ENCODE measurements at regions not wholly inside any gene's neighbourhood (a gene's known extent, or its start where the extent isn't known, plus 50 kb on each side); places are given as distances from the start of the nearest gene placed in this dataset.

GRCh38 chr6:87935196-87935595, 112.4 kb upstream of the SPACA1 start:
- DNase-seq, result no peak

- no peak for DNase-seq
These were observed 115.3 kb upstream of the SPACA1 start for GRCh38 chr6:87932361-87932760.

GRCh38 chr6:87929843-87930288, 117.8 kb upstream of the SPACA1 start:
- peak; percentile 89 for DNase-seq

- DNase-seq, result no peak
These were observed 121.0 kb upstream of the SPACA1 start for GRCh38 chr6:87926687-87927086.

DNA sequence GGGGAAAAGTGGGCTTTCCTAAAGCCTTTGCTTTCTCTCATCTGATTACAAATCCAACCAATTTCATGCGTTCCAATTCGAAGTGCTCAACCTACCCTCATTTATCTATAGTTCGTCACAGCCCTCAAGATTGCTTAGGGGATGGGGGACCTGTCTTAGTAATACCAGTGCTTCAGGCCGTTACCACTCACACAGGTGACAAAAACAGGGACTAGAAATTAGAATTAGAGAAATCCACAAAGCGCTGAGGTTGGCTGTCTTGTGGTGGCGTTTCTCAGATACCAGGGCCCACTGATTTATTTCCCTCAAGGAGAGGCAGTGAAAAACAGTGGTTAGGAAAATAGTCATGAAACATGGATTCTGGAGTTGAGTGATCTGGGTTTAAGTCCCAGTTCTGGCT, 121.6 kb upstream of the SPACA1 start:
- DNase-seq, result no peak

DNA sequence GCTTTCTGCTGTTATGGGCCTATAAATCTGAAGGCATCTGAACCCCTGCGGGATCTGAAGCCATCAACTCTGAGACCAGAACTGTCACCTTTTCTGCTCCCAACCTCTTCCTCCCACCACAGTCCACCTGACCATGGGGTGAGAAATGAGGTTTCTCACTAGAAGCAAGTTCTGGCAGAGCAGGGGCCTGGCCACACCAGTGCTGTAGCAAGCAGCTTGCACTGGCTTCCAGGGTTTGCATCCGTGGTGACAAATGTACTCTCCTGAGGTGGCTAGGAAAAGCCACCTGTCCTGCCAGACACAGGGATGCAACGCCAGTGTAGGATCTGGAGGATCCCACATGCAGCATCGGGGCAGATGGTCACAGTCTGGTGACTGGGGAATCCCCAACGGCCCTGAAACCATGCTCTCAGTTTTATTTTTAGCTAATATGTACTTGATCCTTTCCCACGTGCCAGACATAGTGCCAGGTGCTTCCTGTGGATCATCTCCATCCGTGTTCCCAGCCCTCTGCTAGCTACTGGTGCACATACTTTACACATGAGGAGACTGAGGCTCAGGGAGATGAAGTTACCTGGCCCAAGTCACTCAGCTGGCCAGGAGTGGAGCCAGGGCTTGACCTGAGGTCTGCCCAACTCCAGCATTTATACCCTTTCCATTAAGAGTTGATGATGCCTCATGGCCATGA, 122.1 kb upstream of the SPACA1 start:
- DNase-seq, result no peak

GRCh38 chr6:87923389-87924050, 124.1 kb upstream of the SPACA1 start:
- no peak for DNase-seq

DNA sequence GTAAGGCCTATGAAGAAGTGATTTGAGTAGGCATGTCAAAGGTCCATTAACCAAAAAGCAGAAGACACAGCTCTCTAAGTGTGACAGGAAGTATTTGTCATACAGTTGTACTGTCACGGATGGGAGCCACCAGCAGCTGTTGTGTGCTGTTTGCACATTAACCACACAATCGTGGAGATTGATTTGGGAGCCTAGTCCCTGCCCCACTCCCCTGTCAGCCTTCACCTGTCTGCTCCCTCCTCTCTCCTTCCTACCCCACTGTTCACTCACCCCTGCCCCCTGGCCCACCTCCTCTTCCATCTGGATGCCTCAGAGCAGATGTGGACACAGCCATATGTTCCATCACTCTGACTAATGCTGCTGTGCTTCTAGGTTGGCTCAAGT, 124.7 kb upstream of the SPACA1 start:
- no peak for DNase-seq

DNA sequence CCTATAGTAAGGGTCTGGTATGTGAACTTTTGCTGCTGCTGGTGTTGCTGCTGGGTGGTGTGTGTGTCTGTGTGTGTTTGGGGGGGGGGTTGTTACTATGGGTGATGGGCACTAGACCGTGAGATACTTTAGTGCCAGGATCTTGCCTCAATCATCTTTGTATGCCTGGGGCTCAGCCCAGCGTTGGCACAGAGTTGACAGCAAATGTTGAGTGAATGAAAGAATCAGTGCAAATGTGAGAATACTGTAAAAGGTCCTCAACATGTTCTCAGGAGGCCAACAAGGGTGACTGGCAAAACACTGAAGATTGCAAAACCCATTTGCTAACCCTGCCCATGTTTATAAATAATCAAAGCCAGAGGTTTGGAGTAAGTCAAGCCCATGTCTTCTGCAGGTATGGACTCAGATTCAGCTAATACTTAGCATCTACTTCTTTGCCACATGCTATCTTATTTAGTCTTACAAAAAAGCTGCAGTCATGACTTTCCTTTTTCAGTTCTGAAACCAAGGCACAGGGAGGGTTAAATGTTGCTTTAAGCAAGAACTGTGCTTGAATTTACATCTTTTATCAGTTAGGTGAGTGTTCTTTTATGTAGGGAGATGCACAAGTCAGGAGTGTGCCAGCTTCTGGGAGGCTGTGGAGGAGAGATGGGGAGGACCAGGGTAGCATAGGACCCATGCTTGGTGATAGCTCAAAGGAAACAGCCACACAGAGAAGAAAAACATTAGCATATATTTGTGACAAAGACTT, 125.3 kb upstream of the SPACA1 start:
- DNase-seq, result no peak

DNA sequence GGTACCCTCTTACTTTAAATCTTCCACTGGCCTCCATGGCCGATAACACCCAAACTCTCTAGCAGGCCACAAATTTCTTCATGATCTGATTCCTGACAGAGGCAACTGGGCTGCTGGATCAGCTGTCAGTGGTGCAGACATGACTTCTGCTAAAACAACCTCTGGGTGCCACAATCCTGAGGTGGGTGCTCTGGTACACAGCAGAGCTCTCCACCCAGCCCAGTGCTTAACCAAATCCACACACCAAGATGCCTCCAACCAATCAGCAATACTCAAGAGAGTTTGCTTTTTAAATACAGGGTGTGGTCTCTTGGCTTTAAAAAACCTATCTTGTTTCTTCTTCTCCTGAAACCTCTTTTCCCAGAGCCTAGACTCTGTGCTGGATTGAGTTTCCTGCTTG, 126.6 kb upstream of the SPACA1 start:
- DNase-seq, result no peak

GRCh38 chr6:87920245-87920644, 127.4 kb upstream of the SPACA1 start:
- no peak for DNase-seq

DNA sequence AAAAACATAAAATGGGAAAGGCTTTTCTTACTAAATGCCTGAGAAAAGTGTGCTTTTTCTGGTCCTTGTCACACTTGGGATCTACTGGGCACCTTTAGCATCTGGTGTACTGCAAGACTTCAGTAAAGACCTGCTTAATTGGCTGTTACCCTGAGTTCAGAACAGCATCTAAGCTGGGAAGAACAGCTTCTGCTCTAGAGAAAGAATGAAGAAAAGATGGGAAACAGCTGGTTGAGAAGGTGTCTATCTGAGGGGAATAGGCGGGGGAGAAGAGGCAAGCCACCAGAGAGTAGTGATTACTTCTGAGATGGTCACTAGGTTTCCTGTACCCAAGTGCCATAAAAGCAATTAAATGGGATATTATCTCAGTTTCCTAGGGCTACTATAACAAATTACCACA, 128.2 kb upstream of the SPACA1 start:
- no peak for DNase-seq

DNA sequence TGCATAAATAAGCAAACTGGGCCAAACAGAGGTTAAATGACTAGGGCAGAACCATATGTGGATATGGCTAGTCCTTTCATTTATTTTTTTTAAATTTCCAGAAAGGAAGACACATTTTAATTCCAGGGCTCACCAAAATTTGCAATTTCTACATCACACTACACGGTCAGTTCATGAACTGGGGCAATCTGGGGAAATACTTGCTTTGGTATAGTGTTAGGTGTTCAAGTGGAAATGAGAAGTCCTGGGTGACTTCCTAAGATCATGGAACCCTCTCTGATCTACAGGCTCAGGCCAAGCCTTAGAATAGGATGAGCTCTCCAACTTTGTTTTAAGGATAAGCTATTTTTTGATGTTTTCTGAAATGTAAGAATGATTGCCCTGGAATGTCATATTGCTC, 128.6 kb upstream of the SPACA1 start:
- no peak for DNase-seq

DNA sequence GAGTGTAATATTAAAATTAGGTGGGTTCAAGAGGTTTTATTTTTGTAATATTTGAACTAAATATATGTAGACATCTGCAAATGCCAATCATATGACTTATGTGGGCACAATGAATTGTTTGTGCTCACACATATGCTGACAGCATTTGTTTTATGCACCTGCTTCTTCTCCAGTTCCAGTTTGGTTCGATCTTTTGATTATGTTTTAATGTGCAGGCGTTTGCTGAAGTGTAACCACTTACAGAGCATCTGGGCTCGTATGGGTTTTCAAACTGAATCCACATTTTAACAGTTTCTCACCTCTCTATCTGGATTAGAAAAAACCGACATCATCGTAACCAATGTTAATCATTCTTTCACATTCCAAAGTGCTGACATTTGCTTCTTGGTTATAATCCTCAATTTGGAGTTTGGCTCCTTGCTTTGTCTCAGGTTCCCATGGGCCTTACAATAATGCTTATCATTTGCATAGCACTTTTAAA, 129.1 kb upstream of the SPACA1 start:
- DNase-seq, result no peak

- DNase-seq, result no peak
These were observed 129.8 kb upstream of the SPACA1 start for GRCh38 chr6:87917886-87918285.

GRCh38 chr6:87916446-87916845, 131.2 kb upstream of the SPACA1 start:
- no peak for DNase-seq

- no peak for DNase-seq
These were observed 132.8 kb upstream of the SPACA1 start for GRCh38 chr6:87914637-87915395.

DNA sequence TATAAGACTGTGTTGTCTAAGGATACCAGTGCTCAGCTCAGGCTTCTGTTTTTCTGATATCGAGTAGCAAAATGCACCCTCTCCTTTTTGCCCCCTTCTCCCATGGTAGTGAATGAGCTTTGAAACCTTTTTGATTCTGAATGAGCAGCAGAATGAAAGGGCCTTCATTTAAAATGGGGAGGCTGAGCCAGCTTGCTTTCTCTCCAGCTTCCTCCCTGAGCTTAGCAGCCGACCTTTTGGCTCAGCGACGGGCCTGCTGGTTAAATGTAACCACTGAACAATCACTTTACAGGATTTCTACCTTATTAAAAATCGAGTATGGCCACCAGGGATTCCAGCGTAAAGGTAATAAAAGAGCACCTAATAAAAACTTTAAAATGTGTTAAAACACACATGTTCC, 133.7 kb upstream of the SPACA1 start:
- DNase-seq, result no peak

GRCh38 chr6:87912102-87912501, 135.5 kb upstream of the SPACA1 start:
- no peak for DNase-seq

- DNase-seq, result no peak
These were observed 137.8 kb upstream of the SPACA1 start for GRCh38 chr6:87909849-87910248.

- no peak for DNase-seq
These were observed 138.4 kb upstream of the SPACA1 start for GRCh38 chr6:87908978-87909811.

DNA sequence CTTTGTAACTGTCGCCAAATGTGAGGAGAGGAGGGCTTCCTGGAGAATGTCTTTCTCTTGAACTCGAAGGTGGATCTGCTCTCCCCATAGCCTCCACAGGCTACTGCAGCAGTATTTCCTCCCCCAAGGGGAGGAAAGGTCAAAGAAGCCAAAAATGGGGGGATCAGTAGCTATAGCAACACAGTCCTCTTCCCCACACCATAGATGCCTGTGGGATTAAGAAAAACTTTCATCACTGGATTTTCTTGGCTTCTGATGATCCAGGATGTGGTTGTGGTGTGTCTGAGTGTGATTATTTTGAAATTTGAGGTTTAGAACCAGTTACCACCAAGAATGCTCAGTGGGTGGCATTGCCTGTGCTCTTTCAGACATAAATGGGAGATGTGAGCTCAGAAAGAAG, 140.1 kb upstream of the SPACA1 start:
- no peak for DNase-seq

Data from retina (tissue), 1 donor.